ENCODE measurements at regions not wholly inside any gene's neighbourhood (a gene's known extent, or its start where the extent isn't known, plus 50 kb on each side); places are given as distances from the start of the nearest gene placed in this dataset.

DNA sequence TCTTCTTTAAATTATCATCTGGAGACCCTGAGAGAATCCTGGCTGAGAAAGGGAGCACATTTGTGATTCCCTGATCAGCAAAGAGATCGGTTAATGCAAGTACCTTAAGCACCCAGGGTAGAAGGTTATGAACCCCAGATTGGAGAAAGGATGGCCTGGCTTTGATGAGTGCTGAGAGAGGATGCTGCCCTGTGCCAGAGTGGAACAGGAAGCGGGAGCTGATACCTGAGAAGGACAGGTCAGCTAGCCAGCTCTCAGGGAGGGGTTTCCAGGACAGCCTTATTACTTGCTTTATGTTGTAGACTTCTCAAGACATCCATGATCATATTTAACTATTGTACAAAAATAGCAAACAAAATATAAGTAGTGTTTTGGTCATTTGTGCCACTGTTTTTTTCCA, 141.9 kb downstream of the GATB start (continued):
- TF ChIP-seq PAX8 (IDR thresholded peaks at IDR 0.05) (no peak), SMARCA5 (IDR thresholded peaks at IDR 0.05) (no peak)

DNA sequence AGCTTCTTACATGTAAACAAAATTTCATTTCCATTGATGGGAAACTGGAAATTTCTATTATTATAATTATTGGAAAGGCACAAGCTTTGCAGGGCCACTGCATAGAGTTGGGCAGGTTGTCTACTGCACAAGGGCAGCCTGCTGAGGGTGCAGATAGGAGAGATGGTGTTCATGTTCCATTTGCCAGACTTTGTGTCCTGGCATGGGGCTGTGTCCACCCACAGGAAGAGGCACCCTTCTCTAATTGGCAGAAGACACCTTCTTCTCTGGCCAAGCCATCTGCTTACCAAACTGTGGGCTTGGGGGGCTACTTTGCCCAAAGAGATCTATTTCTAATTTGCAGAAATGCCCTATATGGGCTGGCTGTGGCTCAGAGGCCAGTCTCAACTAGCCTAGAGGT, 140.7 kb downstream of the GATB start:
- Histone ChIP-seq H3K79me2 (ENCODE audit: control insufficient read depth, insufficient read depth, low read length) (no peaks in the 10 kb centered on the region), H3K9ac (ENCODE audit: control insufficient read depth, insufficient read depth, low read length) (no peak overlapping the region), H3K4me2 (ENCODE audit: control insufficient read depth, insufficient read depth) (no peak overlapping the region), H3K36me3 (ENCODE audit: control insufficient read depth in 2 of 2, insufficient read depth in 2 of 2, low read length in 1 of 2) (no peaks in the 10 kb centered on the region), H4K20me1 (ENCODE audit: control insufficient read depth, insufficient read depth) (no peaks in the 10 kb centered on the region), H3K4me3 (no peak overlapping the region), H3K27ac (ENCODE audit: control insufficient read depth, insufficient read depth) (no peak overlapping the region), H2AFZ (ENCODE audit: control insufficient read depth, low read depth, low read length) (no peak overlapping the region), H3K27me3 (replicated peaks in 1 of 2; ENCODE audit: control insufficient read depth in 2 of 2, insufficient read depth in 2 of 2, low read length in 1 of 2) (no peaks in the 10 kb centered on the region; a peak in 3 of 4 replicates), H3K4me1 (ENCODE audit: control insufficient read depth, insufficient read depth, low read length) (no peaks in the 10 kb centered on the region), H3K9me3 (replicated peaks; ENCODE audit: control insufficient read depth, insufficient read depth, low read length) (no peaks in the 10 kb centered on the region)
- SMC1A ChIA-PET (ENCODE audit: uncharacterized antibody, unreplicated experiment), result interaction anchor here (0.6 kb wide), 2 partner anchors 60 to 767 kb away, joined by 3 read pairs; no protein-coding TSS in a partner anchor
- in situ Hi-C loops (cut with MboI) (no loop called here), intact Hi-C loops (cut with micrococcal nuclease; ENCODE audit: unreplicated experiment) (no loop called here)
- CTCF ChIA-PET, result no interaction called here
- ATAC-seq, result no peak
- no peak for DNase-seq (ENCODE audit: low read depth, low spot score)
- no peak for FAIRE-seq
- POLR2A ChIA-PET, result no interaction called here
- RAD21 ChIA-PET (ENCODE audit: unreplicated experiment), result no interaction called here
- no TSS peak for BruUV-seq (replicated peaks)
- TF ChIP-seq ATF7 (IDR thresholded peaks at IDR 0.05; ENCODE audit: low read depth) (no peak), E2F8 (IDR thresholded peaks at IDR 0.05; ENCODE audit: low read depth, partially characterized antibody) (no peak), MLLT1 (IDR thresholded peaks at IDR 0.05) (no peak), SREBF2 (IDR thresholded peaks at IDR 0.05; ENCODE audit: low read length) (no peak), CHD2 (IDR thresholded peaks at IDR 0.05; ENCODE audit: borderline replicate concordance, low read depth, low read length) (no peak), ZNF207 (IDR thresholded peaks at IDR 0.05; ENCODE audit: borderline replicate concordance) (no peak), NRF1 (conservative IDR thresholded peaks at IDR 0.05; ENCODE audit: low read depth, low read length) (no peak), YY1 (IDR thresholded peaks at IDR 0.05; ENCODE audit: low read depth, low read length) (no peak), ZNF217 (IDR thresholded peaks at IDR 0.05) (no peak), SIX5 (IDR thresholded peaks at IDR 0.05; ENCODE audit: low read depth, low read length, severe bottlenecking) (no peak), POU2F2 (IDR thresholded peaks at IDR 0.05; ENCODE audit: borderline replicate concordance, low read depth, low read length) (no peak), MYB (IDR thresholded peaks at IDR 0.05; ENCODE audit: borderline replicate concordance, low read depth, low read length) (no peak)
- TF ChIP-seq, protein P1, sequence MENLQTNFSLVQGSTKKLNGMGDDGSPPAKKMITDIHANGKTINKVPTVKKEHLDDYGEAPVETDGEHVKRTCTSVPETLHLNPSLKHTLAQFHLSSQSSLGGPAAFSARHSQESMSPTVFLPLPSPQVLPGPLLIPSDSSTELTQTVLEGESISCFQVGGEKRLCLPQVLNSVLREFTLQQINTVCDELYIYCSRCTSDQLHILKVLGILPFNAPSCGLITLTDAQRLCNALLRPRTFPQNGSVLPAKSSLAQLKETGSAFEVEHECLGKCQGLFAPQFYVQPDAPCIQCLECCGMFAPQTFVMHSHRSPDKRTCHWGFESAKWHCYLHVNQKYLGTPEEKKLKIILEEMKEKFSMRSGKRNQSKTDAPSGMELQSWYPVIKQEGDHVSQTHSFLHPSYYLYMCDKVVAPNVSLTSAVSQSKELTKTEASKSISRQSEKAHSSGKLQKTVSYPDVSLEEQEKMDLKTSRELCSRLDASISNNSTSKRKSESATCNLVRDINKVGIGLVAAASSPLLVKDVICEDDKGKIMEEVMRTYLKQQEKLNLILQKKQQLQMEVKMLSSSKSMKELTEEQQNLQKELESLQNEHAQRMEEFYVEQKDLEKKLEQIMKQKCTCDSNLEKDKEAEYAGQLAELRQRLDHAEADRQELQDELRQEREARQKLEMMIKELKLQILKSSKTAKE (IDR thresholded peaks at IDR 0.05; ENCODE audit: low read depth, poor library complexity, severe bottlenecking), result no peak
